ENCODE measurements at regions not wholly inside any gene's neighbourhood (a gene's known extent, or its start where the extent isn't known, plus 50 kb on each side); places are given as distances from the start of the nearest gene placed in this dataset.
"Not testable (repeated sequence)": the region's sequence is repeated elsewhere in the genome, so short reads cannot be mapped to it uniquely, and the experiment has no call there.

DNA sequence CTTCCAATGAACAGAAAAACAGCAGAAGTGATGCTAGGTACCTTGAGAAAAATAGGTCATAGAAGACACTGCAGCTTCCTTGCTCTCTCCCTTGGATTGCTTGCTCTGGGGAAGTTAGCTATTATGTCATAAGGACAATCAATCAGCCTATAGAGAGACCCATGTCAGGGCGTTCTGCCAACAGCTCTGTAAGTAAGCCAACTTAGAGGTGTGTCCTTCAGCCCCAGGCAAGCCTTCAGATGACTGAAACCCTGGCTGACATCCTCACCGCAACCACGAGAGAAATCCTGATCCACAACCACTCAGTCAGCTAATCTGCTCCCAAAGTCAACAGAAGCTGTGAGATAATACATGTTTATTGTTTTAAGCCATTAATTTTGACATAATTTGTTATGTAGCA lies 57.5 kb upstream of the TIMM23 start:
- TF ChIP-seq POLR2A (IDR thresholded peaks at IDR 0.05; ENCODE audit: low read length); GATA1 (IDR thresholded peaks at IDR 0.05; ENCODE audit: low read depth, low read length): not testable (repeated sequence)

All from erythroblast (primary cell).